GM19238 (cell line): ENCODE measurements at regions not wholly inside any gene's neighbourhood (a gene's known extent, or its start where the extent isn't known, plus 50 kb on each side); places are given as distances from the start of the nearest gene placed in this dataset.

ENCODE experiments used
- DNase-seq: peaks from one replicate; pipeline ENCODE4 v3.0.0; 2011; ENCODE audit warnings: low spot score; ENCODE audit not compliant: insufficient read length

DNA sequence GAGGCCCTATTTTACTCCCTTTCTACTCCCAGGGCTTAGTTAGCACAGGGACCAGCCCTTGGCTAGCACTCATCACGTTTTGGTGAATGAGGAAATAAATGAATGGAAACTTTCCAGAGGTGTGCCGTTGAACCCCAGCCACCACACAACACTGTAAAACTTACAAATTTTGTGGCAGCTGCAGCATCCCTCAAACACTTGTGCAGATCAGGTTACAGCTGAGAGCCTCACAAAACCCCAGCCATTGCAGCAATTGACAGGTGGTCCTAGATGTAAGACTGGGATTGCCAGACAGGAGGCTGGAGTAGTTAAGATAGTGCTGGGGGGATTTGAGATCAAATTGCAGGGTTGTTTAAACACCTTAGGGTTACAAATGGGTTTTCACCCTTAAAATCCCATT, 482.2 kb upstream of the KIF2A start:
- DNase-seq, result no peak

DNA sequence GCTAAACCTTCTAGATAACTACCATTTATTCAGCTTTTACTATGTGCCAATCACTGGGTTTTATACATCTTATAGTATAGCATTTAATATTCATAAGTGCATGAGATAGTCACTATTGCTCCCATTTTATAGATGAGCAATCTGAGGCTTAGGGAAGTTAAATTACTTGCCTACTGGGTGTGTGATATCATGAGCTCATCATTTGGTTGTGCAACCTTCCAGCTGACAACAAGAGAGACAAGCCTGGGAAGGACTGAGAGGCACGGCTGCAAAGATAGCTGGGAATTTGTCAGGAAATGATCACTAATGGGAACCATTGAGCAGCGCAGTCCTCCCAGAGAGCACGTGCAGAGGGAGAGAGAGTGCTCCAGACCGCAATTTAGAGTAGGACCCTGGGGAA, 481.6 kb upstream of the KIF2A start:
- no peak for DNase-seq

DNA sequence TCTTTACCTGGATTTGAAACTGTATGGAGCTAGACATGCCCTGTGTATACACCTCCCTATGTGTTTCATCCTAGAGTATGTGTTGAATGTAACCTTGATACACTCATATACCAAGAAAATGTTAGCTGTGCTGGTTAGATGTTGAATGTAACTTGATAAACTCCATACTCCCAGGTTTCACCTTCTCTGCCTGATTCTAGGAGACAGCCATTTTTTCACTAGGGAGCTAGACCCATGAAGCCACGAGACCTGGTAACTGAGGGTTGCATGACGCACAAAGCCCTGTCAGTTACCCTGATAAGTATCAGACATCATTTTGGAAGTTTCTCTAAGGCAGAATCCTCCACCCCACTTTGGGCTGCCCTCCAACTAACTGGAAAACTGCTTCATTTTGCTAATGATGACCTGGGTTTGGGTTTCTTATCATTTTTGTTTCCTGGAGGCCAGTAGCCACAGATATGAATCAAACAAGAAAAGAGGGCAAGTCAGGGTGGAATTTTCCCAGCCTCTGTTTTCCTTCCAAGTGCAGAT, 478.5 kb upstream of the KIF2A start:
- DNase-seq, result no peak

DNA sequence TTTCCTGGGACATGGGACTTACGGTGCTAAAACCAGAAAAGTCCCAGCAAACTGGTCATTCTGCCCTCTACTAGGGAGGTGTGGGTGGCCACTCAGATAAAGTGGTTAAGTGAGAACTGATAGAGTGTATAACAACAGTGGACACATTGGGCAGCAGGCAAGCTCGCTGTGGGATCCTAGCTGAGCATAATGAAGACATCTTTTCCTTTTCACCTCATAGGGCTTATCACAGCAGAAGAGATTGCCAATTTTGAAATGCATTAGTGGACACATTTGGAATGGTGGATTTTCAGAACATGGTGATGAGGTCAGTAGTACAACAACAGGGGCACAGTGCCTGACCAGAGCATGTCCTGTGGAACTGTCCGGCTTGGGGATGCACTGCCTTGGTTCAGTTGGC, 477.1 kb upstream of the KIF2A start:
- DNase-seq, result no peak

DNA sequence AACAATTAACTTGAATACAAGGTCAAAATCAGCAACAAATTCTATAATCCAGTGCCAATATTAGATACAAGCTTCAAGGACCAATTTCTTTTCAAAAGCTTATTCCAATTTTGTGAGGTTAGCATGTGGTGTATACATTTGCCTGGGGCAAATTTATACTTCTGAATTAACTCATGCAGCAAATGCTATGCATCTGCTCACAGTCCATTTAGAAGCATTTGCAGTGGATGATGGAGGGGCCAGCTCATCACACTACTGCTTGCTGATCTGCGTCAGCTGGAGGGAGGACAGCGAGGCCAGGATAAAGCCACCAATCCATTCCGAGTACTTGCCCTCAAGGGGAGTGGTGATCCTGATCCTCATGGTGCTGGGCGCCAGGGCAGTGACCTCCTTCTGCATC, 474.3 kb upstream of the KIF2A start:
- no peak for DNase-seq

DNA sequence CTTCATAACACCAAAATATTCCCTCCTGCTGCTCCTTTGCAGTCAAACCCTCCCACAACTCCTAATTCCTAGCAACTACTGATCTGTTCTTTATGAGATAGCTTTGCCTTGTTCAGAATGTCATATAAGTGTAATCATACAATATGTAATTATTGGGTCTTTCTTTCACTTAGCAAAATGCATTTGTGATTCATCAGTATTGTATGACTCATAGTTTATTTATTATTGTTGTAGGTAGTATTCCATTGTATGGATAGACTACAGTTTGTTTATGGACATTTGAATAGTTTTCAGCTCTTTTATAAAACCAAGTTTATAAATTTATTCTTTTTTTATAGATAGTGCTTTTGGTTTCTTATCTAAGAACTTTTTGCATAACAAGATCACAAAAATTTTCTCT, 468.2 kb upstream of the KIF2A start:
- no peak for DNase-seq

DNA sequence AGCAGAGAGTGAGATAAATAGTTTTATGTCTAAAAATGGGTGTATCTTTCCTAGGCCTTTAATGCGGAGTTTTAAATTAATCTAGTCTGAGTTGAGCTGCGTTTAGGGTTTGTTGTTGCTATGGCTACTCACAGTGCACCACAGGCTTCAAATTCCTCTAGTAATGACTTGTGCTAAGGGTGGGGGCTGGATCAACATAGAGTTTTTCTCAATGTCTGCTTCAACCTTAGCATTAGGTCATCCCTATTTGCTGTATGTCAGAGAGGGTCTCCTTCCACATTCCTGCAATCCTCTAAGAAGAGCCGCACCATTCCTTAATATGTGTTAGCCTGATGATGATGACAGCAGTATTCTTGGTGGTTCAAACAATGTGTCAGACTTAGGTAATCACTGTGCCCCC, 465.6 kb upstream of the KIF2A start:
- no peak for DNase-seq

DNA sequence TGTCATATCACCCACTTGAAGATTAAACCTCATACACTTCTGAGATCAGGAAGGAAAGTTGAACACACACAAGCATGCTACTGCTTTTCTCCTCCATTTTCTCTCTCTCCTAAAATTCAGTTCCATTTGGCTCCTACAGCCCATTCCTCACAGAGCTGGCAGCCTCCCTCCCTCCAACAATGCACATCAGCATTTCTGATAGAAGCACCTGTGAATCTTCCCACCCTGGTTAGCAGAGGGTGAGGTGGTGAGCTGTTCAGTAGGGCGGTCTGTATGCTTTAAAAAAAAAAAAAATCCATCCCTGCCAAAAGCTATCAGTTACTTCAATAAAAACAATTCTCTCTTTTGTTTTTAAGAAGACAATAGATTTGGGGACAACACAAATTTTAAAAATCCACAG, 463.2 kb upstream of the KIF2A start:
- no peak for DNase-seq

DNA sequence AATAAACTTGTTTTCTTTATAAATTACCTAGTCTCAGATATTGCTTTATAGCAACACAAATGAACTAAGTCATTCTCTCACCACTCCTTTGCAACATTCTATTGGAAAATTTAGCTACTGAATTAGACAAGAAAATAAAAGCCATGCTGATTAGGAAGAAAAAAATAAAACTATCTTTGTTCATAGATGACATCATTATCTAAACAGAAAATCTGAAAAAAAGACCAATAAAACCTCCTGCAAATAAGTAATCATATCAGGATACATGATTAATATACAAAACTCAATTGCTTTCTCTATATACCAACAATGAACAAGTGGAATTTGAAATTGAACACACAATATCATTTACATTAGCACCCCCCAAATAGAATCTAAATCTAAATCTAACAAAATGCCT, 455.3 kb upstream of the KIF2A start:
- DNase-seq, result no peak

DNA sequence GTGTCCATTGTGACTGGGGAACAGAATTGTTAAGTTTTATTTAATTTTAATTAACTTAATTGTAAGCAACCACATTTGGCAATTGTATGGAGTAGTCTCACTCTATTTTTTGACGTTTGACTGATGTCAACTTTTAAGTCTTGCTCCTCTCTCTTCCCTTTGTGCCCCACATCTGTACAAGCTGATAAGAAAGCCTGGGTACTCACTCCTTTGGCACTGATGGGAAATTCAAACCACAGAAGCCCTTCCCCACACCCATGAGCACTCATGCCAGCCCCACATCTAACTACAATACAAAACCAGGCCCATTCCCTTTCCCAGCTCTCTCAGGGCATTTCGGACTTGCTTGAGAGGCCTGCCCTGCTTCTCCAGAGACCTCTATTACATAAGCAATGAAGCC, 451.5 kb upstream of the KIF2A start:
- no peak for DNase-seq

DNA sequence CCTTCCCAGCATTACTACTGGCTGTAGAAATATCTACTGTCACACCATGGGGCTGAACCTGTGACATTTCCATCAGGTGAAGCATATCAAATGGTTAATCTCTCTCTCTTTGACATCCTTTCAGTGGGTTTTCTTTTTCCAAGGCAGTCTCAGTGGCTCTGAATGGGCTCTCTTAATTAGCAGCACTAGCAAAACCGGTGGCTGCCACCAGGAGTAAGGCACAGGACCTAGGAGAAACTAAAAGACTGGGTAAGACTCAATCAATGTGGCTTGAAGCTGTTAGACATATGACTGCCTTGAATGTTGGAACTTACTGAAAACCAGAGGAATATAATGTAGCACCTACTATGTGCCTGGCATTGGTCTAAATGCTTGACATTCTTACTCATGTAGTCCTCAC, 445.0 kb upstream of the KIF2A start:
- DNase-seq, result no peak

DNA sequence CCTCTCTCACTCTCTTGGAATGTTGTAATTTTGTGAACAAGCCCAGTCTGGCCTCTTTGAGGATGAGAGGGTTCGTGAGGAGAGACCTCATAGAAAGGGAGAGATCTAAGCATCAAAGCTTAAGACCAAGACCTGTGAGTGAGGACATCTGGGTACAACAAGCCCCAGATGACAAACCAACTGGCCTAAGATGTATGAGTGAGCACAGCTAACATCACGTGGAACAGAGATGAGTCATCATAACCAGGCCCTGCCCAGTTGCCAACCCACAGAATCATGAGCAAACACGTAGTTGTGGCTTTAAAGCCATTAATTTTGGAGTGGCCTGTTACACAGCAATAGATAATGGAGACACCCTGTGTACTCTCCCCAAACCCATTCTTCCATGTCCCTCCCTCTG, 439.1 kb upstream of the KIF2A start:
- DNase-seq, result no peak

DNA sequence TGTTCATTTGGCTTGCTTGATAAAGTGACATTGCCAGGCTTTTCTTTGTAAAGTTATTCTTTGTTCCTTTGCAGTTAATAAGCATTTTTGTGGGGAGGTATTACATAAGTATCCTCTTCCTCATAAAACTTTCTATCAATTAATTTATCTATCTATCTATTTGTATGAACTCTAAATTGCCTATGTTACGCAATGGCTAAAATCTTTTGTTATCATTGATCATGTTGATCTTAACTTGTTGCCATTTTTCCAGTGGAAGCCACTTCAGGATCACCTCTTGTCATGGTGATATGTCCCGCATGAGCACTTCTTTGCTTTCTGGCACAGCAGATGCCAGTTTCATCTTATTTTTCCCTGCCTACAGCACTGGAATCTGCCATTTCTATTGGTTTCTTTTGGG, 436.7 kb upstream of the KIF2A start:
- DNase-seq, result no peak

DNA sequence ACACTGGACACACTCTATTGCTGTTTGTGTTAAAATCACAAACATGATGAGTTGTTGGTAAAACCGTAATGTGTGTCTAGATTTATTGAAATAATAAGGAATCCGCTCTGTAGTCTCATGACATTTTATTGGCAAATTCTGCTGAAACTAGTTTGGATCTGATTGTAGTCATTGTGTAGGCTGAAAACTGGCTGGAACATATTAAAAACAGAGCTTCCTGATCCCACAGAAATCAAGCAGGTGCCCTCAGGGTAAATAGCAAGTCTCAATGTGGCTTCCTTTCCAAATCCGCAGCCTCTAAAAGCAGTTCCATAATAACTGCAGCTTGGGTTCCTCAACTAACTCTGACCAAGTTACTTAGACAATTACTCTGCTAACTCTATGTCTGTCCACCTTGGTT, 427.5 kb upstream of the KIF2A start:
- DNase-seq, result no peak

DNA sequence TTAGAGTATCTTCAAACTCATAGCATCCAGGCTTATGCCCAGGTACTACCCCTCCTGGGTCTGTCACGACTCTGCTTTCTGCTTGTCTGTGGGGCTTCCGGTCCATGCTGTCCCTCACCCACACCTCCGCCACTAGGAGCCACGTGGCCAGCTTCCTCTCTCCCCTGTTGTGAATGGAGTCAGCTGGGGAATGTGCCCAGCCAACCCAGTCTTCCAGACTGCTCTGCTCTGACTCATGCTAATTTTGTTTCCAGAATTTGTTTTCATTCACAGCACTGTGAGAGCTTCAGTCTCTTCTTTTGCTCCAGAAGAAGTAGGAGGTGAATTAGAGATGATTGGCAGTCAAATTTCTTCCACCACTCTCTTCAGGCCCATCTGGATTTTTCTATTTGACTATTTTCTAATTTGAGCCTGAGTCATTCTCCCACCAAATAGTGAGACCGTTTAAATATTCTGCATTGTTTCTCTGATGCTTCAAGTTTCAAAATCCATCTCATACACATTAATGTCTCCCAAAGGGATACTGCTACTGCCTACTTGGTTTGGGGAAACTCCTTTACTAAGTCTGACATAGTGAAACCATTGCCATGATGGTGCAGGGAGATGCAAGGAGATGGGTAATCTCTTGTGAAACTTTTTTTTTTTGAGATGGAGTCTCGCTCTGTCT, 424.1 kb upstream of the KIF2A start:
- DNase-seq, result no peak

DNA sequence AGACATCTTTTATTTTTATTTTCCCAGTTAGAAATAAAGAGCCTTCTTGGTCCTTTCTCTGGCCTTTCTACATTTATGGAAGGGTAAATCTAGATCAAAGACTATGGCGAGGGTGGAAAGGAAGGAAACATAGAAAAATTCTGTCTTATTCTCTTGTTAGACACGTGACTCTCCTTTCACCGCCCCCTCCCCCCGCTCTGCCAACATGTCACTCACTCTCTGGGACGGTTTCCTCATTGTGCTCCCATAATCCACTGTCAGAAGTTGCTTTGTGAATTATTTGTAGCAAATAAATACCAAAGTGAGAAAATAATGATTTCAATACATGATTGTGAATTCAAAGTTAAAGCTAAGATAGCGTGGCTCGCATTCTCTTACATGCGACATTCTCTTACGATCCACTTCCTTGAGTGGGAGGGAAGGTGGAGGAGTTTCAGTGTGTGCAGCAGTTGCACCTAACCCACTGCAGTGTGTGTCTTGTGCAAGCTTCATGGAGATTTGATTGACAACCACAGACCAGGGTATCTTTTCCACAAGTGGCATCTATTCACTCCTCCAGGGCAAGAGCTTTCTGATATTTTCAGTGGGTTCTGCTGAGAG, 423.0 kb upstream of the KIF2A start:
- no peak for DNase-seq

DNA sequence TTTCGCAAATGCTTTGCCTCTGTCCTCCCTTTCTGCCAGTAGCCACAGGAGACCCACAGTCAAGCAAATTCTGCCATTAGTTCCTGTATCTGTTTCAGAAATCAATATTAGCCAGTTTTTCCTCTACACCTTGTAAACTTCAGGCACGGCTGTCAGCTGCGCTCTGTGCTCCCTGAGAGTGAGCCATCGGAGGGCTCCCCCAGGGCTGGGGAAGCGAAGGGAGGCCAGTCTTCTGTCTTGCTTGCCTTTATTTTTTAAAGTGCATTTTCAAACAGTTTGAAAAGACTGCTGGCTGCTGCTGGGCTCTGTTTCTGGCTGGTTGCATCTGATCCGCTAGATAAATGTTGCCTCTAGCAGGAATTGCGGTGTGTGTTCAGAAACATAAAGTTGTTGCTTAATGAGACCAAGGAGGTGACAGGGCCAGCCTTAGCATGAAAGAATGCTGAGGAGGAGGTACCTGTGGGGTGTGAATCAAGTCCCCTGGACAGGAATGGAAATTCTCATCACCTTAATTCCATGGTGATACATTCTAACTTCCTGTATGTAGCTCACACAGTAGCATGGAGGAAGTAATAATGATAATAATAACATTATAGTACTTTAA, 421.7 kb upstream of the KIF2A start:
- no peak for DNase-seq

DNA sequence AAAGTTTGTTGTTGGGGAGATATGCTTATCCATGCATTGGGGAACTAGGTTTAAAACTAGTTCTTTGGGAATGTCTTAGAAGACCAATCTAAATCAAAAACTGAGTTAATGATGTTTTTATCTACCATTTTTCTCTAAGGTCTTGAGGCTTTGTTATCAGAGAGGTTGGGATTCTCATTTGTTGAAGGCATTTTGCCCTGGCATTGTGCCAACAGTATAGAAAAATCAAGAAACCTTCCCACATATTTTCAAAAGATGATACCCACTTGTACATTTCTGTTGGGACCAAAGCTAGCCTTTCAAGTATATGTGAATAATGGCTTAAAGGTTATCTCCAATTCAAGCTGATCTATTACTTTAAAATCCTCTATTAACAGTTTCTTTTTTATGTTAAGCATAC, 419.8 kb upstream of the KIF2A start:
- DNase-seq, result no peak

DNA sequence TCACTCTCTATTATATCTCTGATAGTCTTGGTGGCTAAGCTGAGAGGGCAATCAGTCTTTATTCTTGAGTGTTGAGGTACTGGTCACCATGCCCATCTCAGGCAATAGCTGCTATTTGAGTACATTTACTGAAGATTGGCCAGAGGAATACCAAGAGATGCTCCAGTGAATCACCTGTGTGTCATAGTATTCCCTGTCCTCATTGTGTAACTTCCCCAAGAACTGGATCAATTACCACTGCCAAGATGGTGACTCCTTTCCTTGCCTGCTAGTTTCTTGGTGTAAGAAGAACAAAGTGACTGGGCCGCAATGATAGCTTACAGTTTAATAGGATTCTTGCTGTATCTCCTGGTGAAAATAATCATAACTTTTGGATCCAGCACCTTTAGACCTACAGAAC, 418.7 kb upstream of the KIF2A start:
- DNase-seq, result no peak

DNA sequence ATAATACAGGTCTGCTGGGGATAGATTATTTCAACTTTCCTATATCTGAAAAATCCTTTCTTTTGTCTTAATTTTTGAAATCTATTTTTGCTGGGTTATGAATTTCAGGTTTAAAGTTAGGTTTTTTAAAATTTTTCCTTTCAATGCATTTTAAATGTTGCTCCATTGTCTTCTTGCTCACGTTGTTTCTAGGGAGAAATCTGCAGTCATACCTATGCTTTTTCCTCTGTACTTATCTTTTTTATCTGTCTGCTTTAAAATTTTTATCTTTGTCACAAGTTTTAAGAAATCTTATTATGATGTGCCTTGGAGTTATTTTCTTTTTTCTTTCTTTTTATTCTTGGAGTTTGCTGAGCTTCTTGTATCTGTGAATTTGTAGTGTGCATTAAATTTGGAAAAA, 412.0 kb upstream of the KIF2A start:
- no peak for DNase-seq

DNA sequence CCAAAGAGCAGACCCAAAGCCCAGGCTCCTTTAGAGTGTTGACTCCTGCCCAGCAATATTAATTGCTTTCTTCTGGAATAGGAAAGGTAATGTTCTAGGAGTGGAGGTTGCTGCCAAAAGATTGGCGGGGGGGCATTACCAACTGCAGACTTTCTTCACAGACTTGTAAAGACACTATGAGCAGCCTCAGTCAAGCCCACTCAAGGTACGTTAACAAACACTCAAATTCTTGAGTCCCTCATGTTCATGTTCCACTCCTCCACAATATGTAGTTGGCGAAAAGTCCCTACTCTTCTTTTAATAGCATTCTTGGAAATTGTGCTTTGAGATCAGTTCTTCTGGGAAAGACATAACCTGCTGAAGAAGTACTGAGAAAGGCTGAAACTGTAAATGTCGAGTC, 409.2 kb upstream of the KIF2A start:
- DNase-seq, result no peak

DNA sequence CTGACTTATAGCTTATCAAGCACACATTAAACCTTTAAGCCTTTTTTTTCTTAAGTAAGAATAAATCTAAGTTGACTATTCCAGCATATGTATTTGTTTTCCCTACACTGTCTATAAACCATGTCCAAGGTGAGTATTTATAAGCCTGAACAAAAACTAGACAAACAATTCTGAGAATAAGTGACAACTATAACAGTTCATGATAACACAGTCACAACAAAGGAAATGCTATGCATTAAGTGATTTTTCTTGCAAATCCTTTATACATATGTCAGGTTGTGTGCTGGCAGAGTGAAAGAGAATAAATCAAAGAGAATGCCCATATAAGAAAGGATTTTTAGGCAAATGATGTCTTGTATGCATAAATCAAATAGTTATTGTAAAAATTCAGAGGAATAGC, 408.8 kb upstream of the KIF2A start:
- DNase-seq, result no peak

DNA sequence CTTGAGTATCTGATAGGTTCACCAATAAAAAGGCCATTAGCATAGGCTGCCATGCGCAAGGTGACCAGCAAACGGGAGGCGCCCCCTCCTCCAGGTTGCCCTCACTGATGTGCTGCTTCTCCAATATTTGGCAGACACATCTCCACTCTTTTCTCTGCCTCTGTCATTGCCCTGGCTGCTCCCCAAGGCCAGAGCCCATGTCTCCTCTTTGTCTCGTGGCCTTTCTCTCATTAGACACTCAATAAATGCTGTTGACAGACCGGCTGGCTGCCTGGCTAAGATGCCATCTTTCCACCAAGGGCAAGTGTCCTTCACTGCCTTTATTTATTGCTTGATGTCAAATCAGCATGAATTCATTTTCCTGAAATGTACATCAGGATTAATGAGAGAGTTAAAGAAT, 404.0 kb upstream of the KIF2A start:
- no peak for DNase-seq
